ENCODE measurements at regions not wholly inside any gene's neighbourhood (a gene's known extent, or its start where the extent isn't known, plus 50 kb on each side); places are given as distances from the start of the nearest gene placed in this dataset.

GRCh38 chr4:182062458-182062857 lies 180.7 kb upstream of the TENM3 start:
- no peak for ATAC-seq (ENCODE audit: low read depth)
- no peak overlapping the region for H3K27ac ChIP-seq (ENCODE audit: poor library complexity, severe bottlenecking)
- no peaks in the 10 kb centered on the region for H3K27me3 ChIP-seq (ENCODE audit: insufficient read depth, poor library complexity, severe bottlenecking)
- H3K9me3 ChIP-seq (ENCODE audit: severe bottlenecking): peaks cover 2% of the 10 kb centered on the region
- no peak overlapping the region for H3K4me3 ChIP-seq (ENCODE audit: severe bottlenecking)
- H3K4me1 ChIP-seq (ENCODE audit: insufficient read depth, poor library complexity, severe bottlenecking): peaks cover 11% of the 10 kb centered on the region
- H3K36me3 ChIP-seq (ENCODE audit: low read depth): no peaks in the 10 kb centered on the region
- no peak for TF ChIP-seq CTCF (IDR thresholded peaks at IDR 0.05; ENCODE audit: poor library complexity, severe bottlenecking)
- DNase-seq (ENCODE audit: low spot score): no peak

GRCh38 chr4:182062936-182063335 lies 180.3 kb upstream of the TENM3 start:
- Histone ChIP-seq H3K4me1 (ENCODE audit: insufficient read depth, poor library complexity, severe bottlenecking) (peaks cover 11% of the 10 kb centered on the region), H3K27me3 (ENCODE audit: insufficient read depth, poor library complexity, severe bottlenecking) (no peaks in the 10 kb centered on the region), H3K36me3 (ENCODE audit: low read depth) (no peaks in the 10 kb centered on the region), H3K9me3 (ENCODE audit: severe bottlenecking) (peaks cover 2% of the 10 kb centered on the region), H3K27ac (ENCODE audit: poor library complexity, severe bottlenecking) (no peak overlapping the region), H3K4me3 (ENCODE audit: severe bottlenecking) (no peak overlapping the region)
- DNase-seq (ENCODE audit: low spot score): no peak
- peak; percentile 99 for ATAC-seq (ENCODE audit: low read depth)
- TF ChIP-seq CTCF (IDR thresholded peaks at IDR 0.05; ENCODE audit: poor library complexity, severe bottlenecking): no peak

GRCh38 chr4:182063651-182064050 lies 179.6 kb upstream of the TENM3 start:
- Histone ChIP-seq H3K27ac (ENCODE audit: poor library complexity, severe bottlenecking) (no peak overlapping the region), H3K4me3 (ENCODE audit: severe bottlenecking) (no peak overlapping the region), H3K9me3 (ENCODE audit: severe bottlenecking) (peaks cover 2% of the 10 kb centered on the region), H3K4me1 (ENCODE audit: insufficient read depth, poor library complexity, severe bottlenecking) (peaks cover 11% of the 10 kb centered on the region), H3K36me3 (ENCODE audit: low read depth) (no peaks in the 10 kb centered on the region), H3K27me3 (ENCODE audit: insufficient read depth, poor library complexity, severe bottlenecking) (no peaks in the 10 kb centered on the region)
- no peak for TF ChIP-seq CTCF (IDR thresholded peaks at IDR 0.05; ENCODE audit: poor library complexity, severe bottlenecking)
- ATAC-seq (ENCODE audit: low read depth): no peak
- DNase-seq (ENCODE audit: low spot score): no peak

DNA sequence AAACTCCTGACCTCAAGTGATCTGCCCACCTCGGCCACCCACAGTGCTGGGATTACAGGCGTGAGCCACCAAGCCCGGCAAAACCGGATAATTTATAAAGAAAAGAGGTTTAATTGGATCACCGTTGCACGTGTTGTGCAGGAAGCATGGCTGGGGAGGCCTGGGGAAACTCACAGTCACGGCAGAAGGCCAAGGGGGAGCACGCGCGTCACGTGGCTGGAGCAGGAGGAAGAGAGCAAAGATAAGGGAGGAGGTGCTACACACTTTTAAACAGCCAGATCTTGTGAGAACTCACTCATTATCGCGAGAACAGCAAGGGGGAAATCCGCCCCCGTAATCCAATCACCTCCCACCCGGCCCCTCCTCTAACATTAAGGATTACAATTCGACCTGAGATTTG lies 177.9 kb upstream of the TENM3 start:
- peaks cover 11% of the 10 kb centered on the region for H3K4me1 ChIP-seq (ENCODE audit: insufficient read depth, poor library complexity, severe bottlenecking)
- ATAC-seq (ENCODE audit: low read depth) (no peak), DNase-seq (ENCODE audit: low spot score) (no peak)
- H3K4me3 ChIP-seq (ENCODE audit: severe bottlenecking): no peak overlapping the region
- no peaks in the 10 kb centered on the region for H3K36me3 ChIP-seq (ENCODE audit: low read depth)
- no peaks in the 10 kb centered on the region for H3K27me3 ChIP-seq (ENCODE audit: insufficient read depth, poor library complexity, severe bottlenecking)
- peaks cover 2% of the 10 kb centered on the region for H3K9me3 ChIP-seq (ENCODE audit: severe bottlenecking)
- H3K27ac ChIP-seq (ENCODE audit: poor library complexity, severe bottlenecking): no peak overlapping the region
- no peak for TF ChIP-seq CTCF (IDR thresholded peaks at IDR 0.05; ENCODE audit: poor library complexity, severe bottlenecking)

GRCh38 chr4:182066037-182066436 lies 177.2 kb upstream of the TENM3 start:
- Histone ChIP-seq H3K4me1 (ENCODE audit: insufficient read depth, poor library complexity, severe bottlenecking) (peaks cover 11% of the 10 kb centered on the region), H3K36me3 (ENCODE audit: low read depth) (no peaks in the 10 kb centered on the region), H3K27me3 (ENCODE audit: insufficient read depth, poor library complexity, severe bottlenecking) (no peaks in the 10 kb centered on the region), H3K9me3 (ENCODE audit: severe bottlenecking) (peaks cover 2% of the 10 kb centered on the region), H3K27ac (ENCODE audit: poor library complexity, severe bottlenecking) (no peak overlapping the region), H3K4me3 (ENCODE audit: severe bottlenecking) (no peak overlapping the region)
- no peak for TF ChIP-seq CTCF (IDR thresholded peaks at IDR 0.05; ENCODE audit: poor library complexity, severe bottlenecking)
- DNase-seq (ENCODE audit: low spot score) (no peak), ATAC-seq (ENCODE audit: low read depth) (no peak)

Measured in RWPE2 (cell line).